Activated CD8-positive, alpha-beta memory T cell treated with anti-CD3 and anti-CD28 coated beads for 36 hours (primary cell): ENCODE measurements at regions not wholly inside any gene's neighbourhood (a gene's known extent, or its start where the extent isn't known, plus 50 kb on each side); places are given as distances from the start of the nearest gene placed in this dataset.

ENCODE experiments used
- CTCF ChIA-PET: fragments of 350-600 bp; sonication (Branson Sonifier 250); formaldehyde crosslinking; loops from one replicate; lab custom pipeline; 2021; ENCODE audit warnings: antibody characterized with exemption; lab: Charles Lee
- POLR2A ChIA-PET: fragments of 350-600 bp; sonication (Branson Sonifier 250); formaldehyde crosslinking; loops from one replicate; lab custom pipeline; 2021; ENCODE audit warnings: antibody characterized with exemption; lab: Charles Lee

DNA sequence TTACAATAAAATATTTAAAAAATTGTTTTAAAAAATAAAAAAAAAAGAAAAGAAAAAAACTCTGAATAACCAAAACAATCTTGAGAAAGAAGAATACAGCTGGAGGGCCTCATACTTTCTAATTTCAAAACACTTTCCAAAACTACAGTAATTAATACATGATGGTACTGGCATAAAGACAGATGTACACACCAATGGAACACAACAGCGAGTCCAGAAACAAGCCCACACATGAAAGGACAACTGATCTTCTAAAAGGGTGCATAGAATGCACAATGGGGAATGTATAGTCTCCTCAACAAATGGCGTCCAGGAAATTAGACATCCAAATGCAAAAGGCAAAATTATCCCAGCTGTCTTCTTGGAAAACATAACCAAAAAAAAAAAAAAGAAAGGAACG lies 99.6 kb downstream of the LURAP1L start:
- CTCF ChIA-PET = no interaction called here
- POLR2A ChIA-PET = no interaction called here

- ChIA-PET CTCF (no interaction called here), POLR2A (no interaction called here)
These were observed 100.4 kb downstream of the LURAP1L start for GRCh38 chr9:12875191-12875590.

DNA sequence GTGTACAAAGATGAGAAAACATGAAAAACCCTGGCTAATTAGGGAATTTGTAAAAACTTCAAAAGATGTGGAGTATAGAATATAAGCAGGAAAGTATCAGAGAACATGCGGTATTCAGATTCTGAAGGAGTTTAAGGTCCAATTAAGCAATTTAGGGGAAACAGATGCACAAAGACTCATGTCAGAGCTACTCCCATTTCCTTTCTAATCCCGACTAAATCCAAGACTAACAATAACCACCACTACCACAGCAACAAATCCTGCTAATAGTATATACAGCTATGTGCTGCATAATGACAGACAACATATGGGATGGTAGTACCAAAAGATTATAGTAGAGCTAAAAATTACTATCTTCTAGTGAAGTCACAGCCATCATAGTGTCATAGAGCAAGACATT lies 102.1 kb downstream of the LURAP1L start:
- ChIA-PET POLR2A (no interaction called here), CTCF (interaction anchor here (0.5 kb wide), 1 partner anchor 710 kb away, joined by 3 read pairs; no protein-coding TSS in a partner anchor)

GRCh38 chr9:12878351-12878978 lies 103.6 kb downstream of the LURAP1L start:
- ChIA-PET CTCF (no interaction called here), POLR2A (no interaction called here)

GRCh38 chr9:12879961-12880360 lies 105.1 kb downstream of the LURAP1L start:
- ChIA-PET CTCF (no interaction called here), POLR2A (no interaction called here)

GRCh38 chr9:12880406-12881015 lies 105.7 kb downstream of the LURAP1L start:
- POLR2A ChIA-PET = no interaction called here
- CTCF ChIA-PET = no interaction called here

GRCh38 chr9:12882430-12882829 lies 107.6 kb downstream of the LURAP1L start:
- ChIA-PET CTCF (no interaction called here), POLR2A (no interaction called here)

GRCh38 chr9:12884736-12885395 lies 110.0 kb downstream of the LURAP1L start:
- ChIA-PET POLR2A (no interaction called here), CTCF (no interaction called here)

DNA sequence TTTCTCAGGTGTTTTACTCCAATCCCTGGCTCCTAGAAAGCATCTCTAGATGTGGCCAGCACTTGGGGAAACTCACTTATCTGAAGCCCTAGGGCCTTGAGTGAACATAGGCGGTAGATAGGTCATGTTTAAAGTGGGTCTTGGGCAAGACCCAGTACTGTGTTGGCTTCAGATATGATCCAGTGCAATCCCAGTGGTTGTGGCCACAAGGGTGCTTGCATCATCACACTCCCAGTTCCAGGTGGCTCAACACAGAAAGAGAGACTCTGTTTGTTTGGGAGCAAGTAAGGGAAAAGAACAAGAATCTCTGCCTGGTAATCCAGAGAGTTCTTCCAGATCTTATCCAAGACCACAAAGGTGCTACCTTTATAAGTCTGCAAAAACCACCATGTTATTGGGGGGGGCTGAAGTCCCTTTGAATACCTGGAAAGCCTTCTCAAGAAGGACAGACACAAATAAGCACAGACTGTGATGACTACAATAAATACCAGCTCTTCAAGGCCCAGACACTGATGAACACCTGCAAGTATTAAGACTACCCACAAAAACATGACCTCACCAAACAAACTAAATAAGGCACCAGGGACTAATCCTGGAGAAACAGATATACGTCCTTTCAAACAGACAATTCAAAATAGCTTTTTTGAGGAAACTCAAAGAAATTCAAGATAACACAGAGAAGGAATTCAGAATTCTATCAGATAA lies 114.7 kb downstream of the LURAP1L start:
- CTCF ChIA-PET = no interaction called here

DNA sequence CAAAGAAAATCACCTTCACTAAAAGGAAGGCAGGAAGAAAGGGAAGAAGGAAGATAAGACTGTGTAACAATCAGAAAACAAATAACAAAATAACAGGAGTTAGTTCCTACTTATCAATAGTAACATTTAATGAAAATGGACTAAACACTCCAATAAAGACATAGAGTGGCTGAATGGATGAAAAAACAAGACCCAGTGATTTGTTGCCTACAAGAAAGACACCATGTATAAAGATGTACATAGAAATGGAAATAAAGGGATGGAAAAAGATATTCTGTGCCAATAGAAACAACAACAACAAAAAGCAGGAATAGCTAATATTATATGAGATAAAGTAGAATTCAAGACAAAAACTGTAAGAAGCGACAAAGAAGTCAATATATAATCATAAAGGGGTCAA lies 116.8 kb downstream of the LURAP1L start:
- POLR2A ChIA-PET = no interaction called here

More for the DNA sequence above, 114.7 kb downstream of the LURAP1L start:
- POLR2A ChIA-PET = no interaction called here

DNA sequence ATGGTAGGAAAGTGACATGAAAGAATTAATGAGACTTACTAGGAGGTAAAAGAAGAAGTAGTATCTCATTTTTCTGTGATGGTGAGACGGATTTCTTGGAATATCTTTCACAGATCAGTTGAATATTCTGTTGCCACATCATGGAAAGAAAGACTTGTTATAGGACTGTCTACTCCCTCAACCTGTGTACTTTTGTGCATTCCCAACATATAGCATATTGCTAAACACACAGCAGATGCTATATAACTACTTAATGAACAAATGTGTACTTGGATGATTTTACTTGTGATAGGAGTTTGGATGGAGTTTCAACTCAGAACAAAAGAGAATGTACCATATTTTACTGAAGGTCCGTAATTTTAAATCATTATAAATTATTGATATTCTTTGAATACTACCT lies 128.5 kb downstream of the LURAP1L start:
- ChIA-PET CTCF (no interaction called here), POLR2A (no interaction called here)

More for the DNA sequence above, 116.8 kb downstream of the LURAP1L start:
- CTCF ChIA-PET = no interaction called here

GRCh38 chr9:12904261-12905000 lies 129.6 kb downstream of the LURAP1L start:
- ChIA-PET CTCF (no interaction called here), POLR2A (no interaction called here)

- POLR2A ChIA-PET = no interaction called here
- CTCF ChIA-PET = no interaction called here
These were observed 131.8 kb downstream of the LURAP1L start for GRCh38 chr9:12906646-12907045.

DNA sequence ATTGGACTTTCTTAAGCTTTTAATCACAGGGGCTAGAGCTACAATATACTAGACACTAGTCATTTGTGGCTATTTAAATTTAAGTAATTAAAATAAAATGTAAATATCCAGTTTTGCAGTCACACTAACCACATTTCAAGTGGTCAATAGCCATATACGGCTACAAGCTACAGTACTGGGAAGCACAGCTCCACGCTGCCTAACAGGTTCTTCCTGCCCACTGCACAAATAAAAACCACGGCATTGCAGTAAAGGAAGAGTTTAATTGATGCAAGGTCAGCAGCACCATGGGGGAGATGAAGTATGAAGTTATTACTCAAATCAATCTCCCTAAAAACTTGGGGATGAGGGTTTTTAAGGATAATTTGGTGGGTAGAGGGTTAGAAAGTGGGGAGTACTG lies 134.1 kb downstream of the LURAP1L start:
- ChIA-PET POLR2A (no interaction called here), CTCF (no interaction called here)

DNA sequence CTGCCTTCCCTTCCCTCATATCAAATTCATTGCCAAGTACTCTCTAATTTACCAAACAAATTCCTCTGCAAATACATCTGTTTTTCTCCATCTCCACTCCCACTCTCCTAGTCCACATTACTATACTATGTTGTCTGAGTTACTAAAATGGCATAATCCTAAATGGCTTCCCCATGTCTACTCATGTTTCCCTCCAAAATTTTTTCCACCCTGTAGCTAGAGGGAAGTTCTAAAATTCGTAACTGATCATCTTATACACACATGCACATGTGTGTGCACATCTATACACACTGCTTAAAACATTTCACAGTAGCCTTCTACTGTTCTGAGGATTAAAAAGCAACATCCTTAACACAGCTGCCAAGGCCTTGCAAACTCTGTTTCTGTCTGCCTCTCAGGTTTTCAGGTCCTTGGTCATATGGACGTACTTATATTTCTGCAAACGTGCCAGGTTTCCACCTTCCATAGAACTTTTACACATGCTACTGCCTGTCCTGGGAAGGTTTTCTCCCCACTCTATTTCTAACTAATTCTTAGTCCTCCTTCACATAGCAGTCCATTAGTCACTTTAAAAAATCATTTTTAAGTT lies 140.6 kb downstream of the LURAP1L start:
- ChIA-PET CTCF (interaction anchor here (0.6 kb wide), 1 partner anchor 1182 kb away, joined by 3 read pairs; no protein-coding TSS in a partner anchor), POLR2A (no interaction called here)

- POLR2A ChIA-PET = no interaction called here
- CTCF ChIA-PET = interaction anchor here (0.6 kb wide), 2 partner anchors 10 to 1182 kb away, joined by 3 read pairs; no protein-coding TSS in a partner anchor
These were observed 141.2 kb downstream of the LURAP1L start for GRCh38 chr9:12916042-12916441.

GRCh38 chr9:12920437-12920836 lies 145.6 kb downstream of the LURAP1L start:
- ChIA-PET POLR2A (no interaction called here), CTCF (no interaction called here)

GRCh38 chr9:12921621-12922020 lies 146.8 kb downstream of the LURAP1L start:
- ChIA-PET POLR2A (no interaction called here), CTCF (no interaction called here)

DNA sequence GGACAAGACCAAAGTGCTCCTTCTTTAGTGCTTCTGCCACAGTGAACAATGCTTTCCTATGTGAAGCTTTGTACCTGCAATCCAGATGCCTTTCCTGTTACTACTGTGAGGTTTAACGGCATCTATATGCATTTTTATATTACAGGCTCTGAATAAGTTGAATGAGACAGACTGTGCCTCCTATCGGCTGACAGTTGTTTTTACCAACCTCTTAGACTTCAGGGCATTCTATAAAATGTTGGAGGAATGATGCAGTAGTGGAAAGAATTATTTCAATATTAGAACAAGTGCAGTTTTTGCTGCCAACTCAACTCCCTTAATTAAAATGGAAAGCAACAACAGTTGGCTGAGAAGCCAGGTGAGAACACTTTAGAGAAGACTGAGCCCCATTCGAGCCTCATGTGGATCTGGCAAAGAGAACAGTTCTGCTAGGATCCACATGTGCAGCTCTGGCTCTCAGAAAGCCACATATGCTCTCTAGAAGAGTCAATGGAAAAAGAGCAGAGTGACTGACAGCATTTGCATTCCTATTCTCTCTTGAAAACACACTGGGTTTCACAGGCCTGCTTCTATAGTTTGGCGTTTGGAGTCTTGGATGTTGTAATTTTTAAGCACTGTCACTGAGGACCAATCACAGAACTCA lies 147.5 kb downstream of the LURAP1L start:
- POLR2A ChIA-PET = no interaction called here
- CTCF ChIA-PET = no interaction called here
